Esophagus squamous epithelium (tissue), 5 donors: ENCODE measurements at regions not wholly inside any gene's neighbourhood (a gene's known extent, or its start where the extent isn't known, plus 50 kb on each side); places are given as distances from the start of the nearest gene placed in this dataset.
"Not testable (repeated sequence)": the region's sequence is repeated elsewhere in the genome, so short reads cannot be mapped to it uniquely, and the experiment has no call there.

ENCODE experiments used
- DNase-seq: peaks from one replicate; lab custom pipeline; 2025; lab: John Stamatoyannopoulos, UW
- H3K27ac ChIP-seq, 4 donors: fragments of 200-600 bp; sonication (generic); one replicate each; pipeline ENCODE4 v1.5.1; 2016 to 2019; ENCODE audit warnings: mild to moderate bottlenecking in 1 of 4
- H3K27me3 ChIP-seq, 4 donors: fragments of 200-600 bp; sonication (generic); 1 replicate in 3 of 4; 2 replicates in 1 of 4; pipeline versions ENCODE4 v1.5.1 to v1.6.0; 2017 to 2021; ENCODE audit warnings: antibody characterized with exemption in 1 of 4
- H3K36me3 ChIP-seq, 3 donors: fragments of 200-600 bp; sonication (generic); one replicate each; pipeline ENCODE4 v1.5.1; 2016 to 2019
- H3K4me1 ChIP-seq, 3 donors: fragments of 200-600 bp; sonication (generic); one replicate each; pipeline ENCODE4 v1.5.1; 2017 to 2019
- H3K4me3 ChIP-seq, 4 donors: fragments of 200-600 bp; sonication (generic); 1 replicate in 3 of 4; 2 replicates in 1 of 4; pipeline ENCODE4 v1.5.1; 2016 to 2019; ENCODE audit warnings: mild to moderate bottlenecking in 2 of 4, moderate library complexity in 1 of 4
- H3K9me3 ChIP-seq, 3 donors: fragments of 200-600 bp; sonication (generic); one replicate each; pipeline ENCODE4 v1.5.1; 2016 to 2019
- CTCF ChIP-seq, 6 experiments: fragments of 450-650 bp in 4 of 6; fragments of 200-600 bp in 2 of 6; sonication (generic) in 2 of 6; IDR thresholded peaks; one replicate each; pipeline ENCODE4 v1.5.1; 2016 to 2019; ENCODE audit warnings: antibody characterized with exemption in 6 of 6, mild to moderate bottlenecking in 4 of 6, moderate library complexity in 4 of 6
- POLR2A ChIP-seq, 4 donors: fragments of 450-650 bp; IDR thresholded peaks; one replicate each; pipeline ENCODE4 v1.6.1; 2017; ENCODE audit warnings: antibody characterized with exemption in 4 of 4, mild to moderate bottlenecking in 4 of 4, moderate library complexity in 3 of 4
- WGBS, 2 donors: methylation state at CpG; one replicate each; pipeline ENCODE4 v1.1.5; 2018; 5-methylcytosine and 5-hydroxymethylcytosine counted together
- intact Hi-C: fragments of 100-400 bp; cut with DNase I; formaldehyde crosslinking; loops from one replicate; pipeline ENCODE4 v1.15.0; 2022
- donor health status: DM: yes; HTN: yes; CAD: no.

GRCh38 chr12:88839486-88839885 lies 259.2 kb upstream of the KITLG start:
- no peak overlapping the region for H3K4me3 ChIP-seq
- no peak overlapping the region for H3K27ac ChIP-seq
- peaks cover 0 to under 1% (median 0%) of the 10 kb centered on the region in 3 donors for H3K4me1 ChIP-seq
- DNase-seq: no peak
- no peaks in the 10 kb centered on the region for H3K36me3 ChIP-seq
- intact Hi-C loops: no loop called here
- no peaks in the 10 kb centered on the region for H3K27me3 ChIP-seq
- peaks cover 0 to 7% (median 0%) of the 10 kb centered on the region in 3 donors for H3K9me3 ChIP-seq
- no peak for TF ChIP-seq POLR2A (IDR thresholded peaks at IDR 0.05)
- TF ChIP-seq CTCF (IDR thresholded peaks at IDR 0.05): no peak
- WGBS, 2 donors: 87 to 89% methylated on average over 2 of the region's 2 CpGs

- H3K36me3 ChIP-seq: no peaks in the 10 kb centered on the region
- H3K4me3 ChIP-seq: no peak overlapping the region
- no peak overlapping the region for H3K27ac ChIP-seq
- peaks cover 0 to 21% (median 0%) of the 10 kb centered on the region in 3 donors for H3K4me1 ChIP-seq
- H3K27me3 ChIP-seq: no peaks in the 10 kb centered on the region
- H3K9me3 ChIP-seq: peaks cover 0 to 7% (median 0%) of the 10 kb centered on the region in 3 donors
- TF ChIP-seq CTCF (IDR thresholded peaks at IDR 0.05) (no peak), POLR2A (IDR thresholded peaks at IDR 0.05) (no peak)
- 38 to 48% methylated on average over 1 of the region's 1 CpG for WGBS, 2 donors
- intact Hi-C loops: no loop called here
- DNase-seq: no peak
These were observed 255.9 kb upstream of the KITLG start for GRCh38 chr12:88836156-88836555.

GRCh38 chr12:88834226-88834625 lies 254.0 kb upstream of the KITLG start:
- no peaks in the 10 kb centered on the region for H3K36me3 ChIP-seq
- intact Hi-C loops: no loop called here
- H3K9me3 ChIP-seq: peaks cover 0 to 7% (median 0%) of the 10 kb centered on the region in 3 donors
- TF ChIP-seq POLR2A (IDR thresholded peaks at IDR 0.05) (no peak), CTCF (IDR thresholded peaks at IDR 0.05) (no peak)
- DNase-seq: no peak
- H3K27ac ChIP-seq: no peak overlapping the region
- H3K4me1 ChIP-seq: peaks cover 0 to 21% (median 0%) of the 10 kb centered on the region in 3 donors
- H3K27me3 ChIP-seq: no peaks in the 10 kb centered on the region
- WGBS, 2 donors: 45 to 48% methylated on average over 1 of the region's 1 CpG
- no peak overlapping the region for H3K4me3 ChIP-seq

- Histone ChIP-seq H3K4me1 (peaks cover 0 to 21% (median 0%) of the 10 kb centered on the region in 3 donors), H3K27me3 (no peaks in the 10 kb centered on the region), H3K4me3 (no peak overlapping the region), H3K9me3 (peaks cover 0 to 6% (median 0%) of the 10 kb centered on the region in 3 donors), H3K27ac (peak overlapping the region in 1 of 4 donors; percentile 45), H3K36me3 (no peaks in the 10 kb centered on the region)
- intact Hi-C loops: no loop called here
- no peak for DNase-seq
- TF ChIP-seq CTCF (IDR thresholded peaks at IDR 0.05) (no peak), POLR2A (IDR thresholded peaks at IDR 0.05) (no peak)
These were observed 253.4 kb upstream of the KITLG start for GRCh38 chr12:88833641-88834116.

- H3K36me3 ChIP-seq, intact Hi-C loops, H3K27me3 ChIP-seq, H3K9me3 ChIP-seq, H3K27ac ChIP-seq, H3K4me3 ChIP-seq, DNase-seq: not testable (repeated sequence)
- H3K4me1 ChIP-seq: peaks cover 0 to 10% (median 0%) of the 10 kb centered on the region in 3 donors
- WGBS, 2 donors: 67 to 83% methylated on average over 2 of the region's 2 CpGs
These were observed 248.3 kb upstream of the KITLG start for GRCh38 chr12:88828537-88828936.

GRCh38 chr12:88820012-88820411 lies 239.7 kb upstream of the KITLG start:
- TF ChIP-seq CTCF (IDR thresholded peaks at IDR 0.05) (no peak), POLR2A (IDR thresholded peaks at IDR 0.05) (no peak)
- no peaks in the 10 kb centered on the region for H3K27me3 ChIP-seq
- no peak for DNase-seq
- intact Hi-C loops: no loop called here
- no peaks in the 10 kb centered on the region for H3K36me3 ChIP-seq
- H3K4me1 ChIP-seq: peaks cover 0 to 22% (median 4%) of the 10 kb centered on the region in 3 donors
- H3K4me3 ChIP-seq: no peak overlapping the region
- 80 to 90% methylated on average over 1 of the region's 1 CpG for WGBS, 2 donors
- H3K27ac ChIP-seq: no peak overlapping the region
- no peaks in the 10 kb centered on the region for H3K9me3 ChIP-seq
